OCI-LY1 (cell line): ENCODE measurements at regions not wholly inside any gene's neighbourhood (a gene's known extent, or its start where the extent isn't known, plus 50 kb on each side); places are given as distances from the start of the nearest gene placed in this dataset.
A peak's percentile ranks its signal among the peaks of the same experiment; 100 is the strongest.

Experiments used
- H2AFZ ChIP-seq: fragments of 200-600 bp; sonication (generic), shearing (Covaris generic); 2 replicates; pipeline ENCODE4 v1.6.0; 2014; ENCODE audit warnings: antibody characterized with exemption, mild to moderate bottlenecking, low read length
- H3F3A ChIP-seq: fragments of 200-600 bp; sonication (generic), shearing (Covaris generic); 2 replicates; pipeline ENCODE4 v1.6.0; 2014; ENCODE audit warnings: mild to moderate bottlenecking, antibody characterized with exemption, low read length, moderate library complexity; ENCODE audit not compliant: insufficient read depth
- H3K27ac ChIP-seq: fragments of 200-600 bp; sonication (generic); 2 replicates; pipeline ENCODE4 v1.5.1; 2014; ENCODE audit warnings: low read length, mixed run types, mild to moderate bottlenecking, low read depth; ENCODE audit not compliant: poor library complexity, severe bottlenecking
- H3K27me3 ChIP-seq: fragments of 200-600 bp; sonication (generic); 2 replicates; pipeline ENCODE4 v1.6.0; 2014; ENCODE audit warnings: antibody characterized with exemption, mild to moderate bottlenecking, low read length, moderate library complexity; ENCODE audit not compliant: insufficient read depth
- H3K36me3 ChIP-seq: fragments of 200-600 bp; sonication (generic); 2 replicates; pipeline ENCODE4 v1.6.1; 2014; ENCODE audit warnings: mild to moderate bottlenecking, antibody characterized with exemption, low read length, moderate library complexity, mixed read lengths; ENCODE audit not compliant: insufficient read depth
- H3K4me1 ChIP-seq: fragments of 200-600 bp; sonication (generic); 2 replicates; pipeline ENCODE4 v1.5.1; 2014; ENCODE audit warnings: mild to moderate bottlenecking, low read length, moderate library complexity; ENCODE audit not compliant: insufficient read depth, severe bottlenecking
- H3K4me2 ChIP-seq: fragments of 200-600 bp; sonication (generic), shearing (Covaris generic); 2 replicates; pipeline ENCODE4 v1.6.1; 2014; ENCODE audit warnings: low read length
- H3K4me3 ChIP-seq: fragments of 200-600 bp; sonication (generic); 2 replicates; pipeline ENCODE4 v1.5.1; 2014; ENCODE audit warnings: low read length, low read depth, mild to moderate bottlenecking, mixed read lengths; ENCODE audit not compliant: poor library complexity, severe bottlenecking
- H3K79me2 ChIP-seq: fragments of 200-600 bp; shearing (Covaris generic); 2 replicates; pipeline ENCODE4 v1.6.1; 2016; ENCODE audit warnings: mixed run types, low read length, mixed read lengths; ENCODE audit not compliant: insufficient read depth
- H3K9ac ChIP-seq: fragments of 200-600 bp; sonication (generic), shearing (Covaris generic); 2 replicates; pipeline ENCODE4 v1.6.1; 2014; ENCODE audit warnings: mild to moderate bottlenecking, low read length, mixed read lengths
- H3K9me2 ChIP-seq: fragments of 200-600 bp; sonication (generic), shearing (Covaris generic); 2 replicates; pipeline ENCODE4 v1.6.1; 2014; ENCODE audit warnings: low read depth, mild to moderate bottlenecking, low read length, mixed read lengths
- H3K9me3 ChIP-seq: fragments of 200-600 bp; shearing (Covaris generic); 2 replicates; pipeline ENCODE4 v1.6.1; 2014; ENCODE audit warnings: low read length, mixed read lengths
- H4K20me1 ChIP-seq: fragments of 200-600 bp; sonication (generic), shearing (Covaris generic); 2 replicates; pipeline ENCODE4 v1.6.0; 2016; ENCODE audit warnings: mild to moderate bottlenecking, low read length; ENCODE audit not compliant: insufficient read depth
- EZH2 ChIP-seq: fragments of 200-600 bp; sonication (generic), shearing (Covaris generic); IDR thresholded peaks from 2 replicates; pipeline ENCODE4 v1.8.0; 2017; ENCODE audit warnings: borderline replicate concordance, mixed run types, mild to moderate bottlenecking, antibody characterized with exemption, low read length, moderate library complexity, mixed read lengths
- TF ChIP-seq, protein P1 (sequence below): fragments of 200-600 bp; sonication (generic), shearing (Covaris generic); IDR thresholded peaks from 2 replicates; pipeline ENCODE4 v1.5.1; 2017; ENCODE audit warnings: mild to moderate bottlenecking, antibody characterized with exemption, low read length, moderate library complexity, mixed read lengths

DNA sequence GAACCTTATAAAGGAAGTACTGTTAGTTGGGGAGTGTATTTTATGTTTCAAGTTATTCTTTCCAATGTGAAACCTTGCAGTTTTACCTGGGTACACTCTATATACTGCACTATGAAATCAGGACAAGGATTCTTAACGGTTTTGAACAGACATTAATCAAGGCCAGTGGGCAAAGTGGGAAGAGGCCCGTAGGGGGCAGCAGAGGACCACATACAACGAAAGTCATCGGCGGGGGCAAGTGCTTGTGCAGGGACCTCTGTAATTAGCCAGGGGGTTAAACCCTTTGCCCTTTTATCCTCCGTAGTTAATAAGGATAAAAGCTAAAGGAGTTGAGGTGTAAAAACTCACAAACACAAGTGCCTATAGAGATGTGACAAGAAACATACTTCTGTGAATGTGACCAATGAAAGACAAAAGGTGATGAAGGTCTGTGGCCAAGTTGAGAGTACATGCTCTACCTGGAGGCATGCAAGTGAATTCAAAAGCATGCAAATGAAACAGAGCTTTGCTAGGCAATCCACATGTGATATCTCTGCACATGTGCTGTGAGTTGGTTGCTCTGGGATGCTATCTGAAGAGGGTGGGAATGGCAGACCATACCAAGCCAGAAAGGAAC lies 392.7 kb upstream of the MAN1A1 start:
- Histone ChIP-seq H3K4me2 (no peak overlapping the region), H3K4me3 (no peak overlapping the region), H3K27ac (no peak overlapping the region), H3K9me2 (no peaks in the 10 kb centered on the region), H3K9ac (no peak overlapping the region), H3F3A (no peaks in the 10 kb centered on the region), H2AFZ (no peak overlapping the region), H4K20me1 (no peaks in the 10 kb centered on the region), H3K9me3 (no peaks in the 10 kb centered on the region), H3K79me2 (no peaks in the 10 kb centered on the region), H3K27me3 (no peaks in the 10 kb centered on the region), H3K4me1 (no peaks in the 10 kb centered on the region), H3K36me3 (no peaks in the 10 kb centered on the region)
- TF ChIP-seq, protein P1, sequence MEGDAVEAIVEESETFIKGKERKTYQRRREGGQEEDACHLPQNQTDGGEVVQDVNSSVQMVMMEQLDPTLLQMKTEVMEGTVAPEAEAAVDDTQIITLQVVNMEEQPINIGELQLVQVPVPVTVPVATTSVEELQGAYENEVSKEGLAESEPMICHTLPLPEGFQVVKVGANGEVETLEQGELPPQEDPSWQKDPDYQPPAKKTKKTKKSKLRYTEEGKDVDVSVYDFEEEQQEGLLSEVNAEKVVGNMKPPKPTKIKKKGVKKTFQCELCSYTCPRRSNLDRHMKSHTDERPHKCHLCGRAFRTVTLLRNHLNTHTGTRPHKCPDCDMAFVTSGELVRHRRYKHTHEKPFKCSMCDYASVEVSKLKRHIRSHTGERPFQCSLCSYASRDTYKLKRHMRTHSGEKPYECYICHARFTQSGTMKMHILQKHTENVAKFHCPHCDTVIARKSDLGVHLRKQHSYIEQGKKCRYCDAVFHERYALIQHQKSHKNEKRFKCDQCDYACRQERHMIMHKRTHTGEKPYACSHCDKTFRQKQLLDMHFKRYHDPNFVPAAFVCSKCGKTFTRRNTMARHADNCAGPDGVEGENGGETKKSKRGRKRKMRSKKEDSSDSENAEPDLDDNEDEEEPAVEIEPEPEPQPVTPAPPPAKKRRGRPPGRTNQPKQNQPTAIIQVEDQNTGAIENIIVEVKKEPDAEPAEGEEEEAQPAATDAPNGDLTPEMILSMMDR: peak; percentile 92
- no peak for TF ChIP-seq EZH2

DNA sequence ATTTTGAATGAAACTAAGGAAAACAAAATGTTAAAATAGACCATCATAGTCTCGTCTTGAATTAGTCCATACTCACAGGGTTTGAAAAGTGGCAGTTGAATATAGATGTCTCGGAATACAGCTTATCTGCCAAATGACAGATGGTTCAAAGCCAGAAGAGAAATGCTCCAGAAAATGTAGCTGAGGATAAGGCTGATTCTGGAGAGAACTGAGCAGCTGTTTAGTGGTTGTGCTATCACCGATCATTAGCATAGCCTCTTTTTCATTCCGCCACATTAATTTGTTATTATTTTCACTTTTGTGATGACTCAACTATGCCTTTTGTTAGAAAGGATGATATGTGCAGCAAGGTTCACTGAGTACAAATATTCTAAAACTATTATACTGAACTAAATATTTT lies 390.2 kb upstream of the MAN1A1 start:
- Histone ChIP-seq H3K4me1 (no peaks in the 10 kb centered on the region), H3K4me3 (no peak overlapping the region), H3F3A (no peaks in the 10 kb centered on the region), H3K79me2 (no peaks in the 10 kb centered on the region), H3K27ac (no peak overlapping the region), H4K20me1 (no peaks in the 10 kb centered on the region), H3K9ac (no peak overlapping the region), H3K9me3 (no peaks in the 10 kb centered on the region), H3K4me2 (no peak overlapping the region), H2AFZ (no peak overlapping the region), H3K9me2 (no peaks in the 10 kb centered on the region), H3K36me3 (no peaks in the 10 kb centered on the region), H3K27me3 (no peaks in the 10 kb centered on the region)
- TF ChIP-seq EZH2: no peak
- TF ChIP-seq, protein P1: no peak

DNA sequence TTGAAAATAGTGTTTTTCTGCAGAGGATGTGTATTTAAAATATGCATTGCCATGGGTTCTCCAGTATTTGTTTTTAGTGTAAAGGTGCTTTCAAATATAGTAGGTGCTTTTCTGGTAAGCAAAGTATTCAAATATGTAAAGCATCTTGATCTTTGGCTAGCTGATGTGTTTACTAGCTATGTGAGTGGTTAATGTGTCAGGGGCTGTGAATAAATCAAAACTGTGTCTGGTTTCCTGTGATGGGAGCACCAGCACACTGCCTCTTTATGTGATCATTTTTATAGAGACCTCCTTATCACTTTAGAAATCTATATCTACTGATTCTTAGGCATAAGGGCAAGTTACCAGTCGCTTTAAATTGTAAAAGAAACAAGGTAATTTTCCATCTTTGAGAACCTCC lies 388.9 kb upstream of the MAN1A1 start:
- TF ChIP-seq, protein P1: no peak
- TF ChIP-seq EZH2: no peak
- Histone ChIP-seq H4K20me1 (no peaks in the 10 kb centered on the region), H3K4me2 (no peak overlapping the region), H2AFZ (no peak overlapping the region), H3K79me2 (no peaks in the 10 kb centered on the region), H3K4me1 (no peaks in the 10 kb centered on the region), H3K9me2 (no peaks in the 10 kb centered on the region), H3K27ac (no peak overlapping the region), H3K9ac (no peak overlapping the region), H3K9me3 (no peaks in the 10 kb centered on the region), H3F3A (no peaks in the 10 kb centered on the region), H3K4me3 (no peak overlapping the region), H3K27me3 (no peaks in the 10 kb centered on the region), H3K36me3 (no peaks in the 10 kb centered on the region)
